Mesendoderm (in vitro differentiated cells): ENCODE measurements at regions not wholly inside any gene's neighbourhood (a gene's known extent, or its start where the extent isn't known, plus 50 kb on each side); places are given as distances from the start of the nearest gene placed in this dataset.

Source experiments
- DNase-seq: peaks from one replicate; pipeline ENCODE4 v3.0.0; 2013
- H2AK5ac ChIP-seq: 2 replicates; pipeline ENCODE4 v1.6.1; 2013; ENCODE audit warnings: low read length, inconsistent platforms
- H2BK120ac ChIP-seq: 2 replicates; pipeline ENCODE4 v1.6.1; 2013; ENCODE audit warnings: low read depth, mild to moderate bottlenecking, low read length, moderate library complexity, mixed read lengths
- H2BK15ac ChIP-seq: replicated peaks from 2 replicates; pipeline ENCODE4 v1.6.1; 2013; ENCODE audit warnings: low read depth, mild to moderate bottlenecking, moderate library complexity
- H2BK5ac ChIP-seq: 2 replicates; pipeline ENCODE4 v1.6.1; 2013; ENCODE audit warnings: low read length, inconsistent platforms
- H3K18ac ChIP-seq: 2 replicates; pipeline ENCODE4 v1.6.1; 2013; ENCODE audit warnings: mild to moderate bottlenecking, low read length, mixed read lengths
- H3K23ac ChIP-seq: one replicate; pipeline ENCODE4 v1.6.1; 2013; ENCODE audit warnings: low read length
- H3K27ac ChIP-seq: 2 replicates; pipeline ENCODE4 v1.5.1; 2013; ENCODE audit warnings: low read depth, mild to moderate bottlenecking, inconsistent platforms, low read length, moderate library complexity
- H3K27me3 ChIP-seq: 2 replicates; pipeline ENCODE4 v1.6.1; 2013; ENCODE audit warnings: low read length, control low read depth, mild to moderate bottlenecking, inconsistent platforms; ENCODE audit not compliant: insufficient read depth, poor library complexity
- H3K36me3 ChIP-seq: 2 replicates; pipeline ENCODE4 v1.6.1; 2013; ENCODE audit warnings: low read length, inconsistent platforms; ENCODE audit not compliant: control insufficient read depth, insufficient read depth
- H3K4ac ChIP-seq: one replicate; pipeline ENCODE4 v1.6.1; 2013; ENCODE audit warnings: low read depth, mild to moderate bottlenecking, low read length, moderate library complexity
- H3K4me1 ChIP-seq: 2 replicates; pipeline ENCODE4 v1.6.1; 2013; ENCODE audit warnings: low read depth, low read length, inconsistent platforms; ENCODE audit not compliant: control insufficient read depth
- H3K4me2 ChIP-seq: 2 replicates; pipeline ENCODE4 v1.6.1; 2013; ENCODE audit warnings: low read length
- H3K4me3 ChIP-seq: 2 replicates; pipeline ENCODE4 v1.5.1; 2013; ENCODE audit warnings: mild to moderate bottlenecking, low read length
- H3K56ac ChIP-seq: one replicate; pipeline ENCODE4 v1.6.1; 2013; ENCODE audit warnings: low read length
- H3K79me1 ChIP-seq: 2 replicates; pipeline ENCODE4 v1.6.1; 2013; ENCODE audit warnings: low read length, inconsistent platforms
- H3K79me2 ChIP-seq: 2 replicates; pipeline ENCODE4 v1.6.1; 2013; ENCODE audit warnings: mild to moderate bottlenecking, low read length; ENCODE audit not compliant: control insufficient read depth, insufficient read depth
- H3K9ac ChIP-seq: 2 replicates; pipeline ENCODE4 v1.6.1; 2013; ENCODE audit warnings: low read length, inconsistent platforms
- H4K5ac ChIP-seq: one replicate; pipeline ENCODE4 v1.6.1; 2013; ENCODE audit warnings: low read length
- H4K8ac ChIP-seq: one replicate; pipeline ENCODE4 v1.6.1; 2013; ENCODE audit warnings: low read depth, mild to moderate bottlenecking, control low read depth, low read length, moderate library complexity
- WGBS: extraction: QIAGEN DNeasy Blood & Tissue Kit; methylation state at CpG from one replicate; pipeline ENCODE4 v1.1.7; 2013; ENCODE audit warnings: low lambda C conversion rate, missing lambda C conversion rate; ENCODE audit not compliant: insufficient coverage; ENCODE audit errors: extremely low coverage; 5-methylcytosine and 5-hydroxymethylcytosine counted together

DNA sequence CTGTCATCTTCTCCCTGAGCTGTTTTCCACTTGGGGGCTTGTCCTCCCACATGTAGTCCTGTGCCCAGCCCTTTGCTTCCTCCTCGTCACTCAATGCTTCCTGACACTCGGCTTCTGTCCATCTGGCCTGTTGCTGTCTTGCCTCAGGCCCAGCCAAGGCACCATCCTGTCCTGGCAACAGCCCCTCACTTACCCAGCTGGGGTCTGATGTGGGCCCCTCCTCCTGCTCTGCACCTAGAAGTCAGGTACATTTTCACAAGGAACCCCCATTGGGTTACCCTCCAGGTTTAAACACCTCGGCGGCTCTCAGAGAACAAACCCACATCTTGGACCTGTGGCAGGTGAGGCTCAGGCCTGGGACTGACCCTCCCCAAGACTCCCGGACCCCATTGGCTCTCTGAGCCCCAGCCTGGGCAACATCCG is 784.8 kb downstream of the TBC1D22A start:
- Histone ChIP-seq H3K79me2 (no peaks in the 10 kb centered on the region), H2BK120ac (no peak overlapping the region), H2BK5ac (no peak overlapping the region), H3K27ac (no peak overlapping the region), H3K56ac (no peak overlapping the region), H2BK15ac (no peak overlapping the region), H4K5ac (no peak overlapping the region), H3K4me3 (no peak overlapping the region), H3K4ac (no peak overlapping the region), H3K79me1 (no peaks in the 10 kb centered on the region), H4K8ac (no peak overlapping the region), H3K27me3 (no peaks in the 10 kb centered on the region), H3K4me1 (no peaks in the 10 kb centered on the region), H3K18ac (no peak overlapping the region), H3K4me2 (no peak overlapping the region), H3K9ac (no peak overlapping the region), H2AK5ac (no peak overlapping the region), H3K36me3 (no peaks in the 10 kb centered on the region), H3K23ac (no peak overlapping the region)
- WGBS, result no CpG with 5 or more reads among the region's 6 CpGs
- DNase-seq, result no peak

DNA sequence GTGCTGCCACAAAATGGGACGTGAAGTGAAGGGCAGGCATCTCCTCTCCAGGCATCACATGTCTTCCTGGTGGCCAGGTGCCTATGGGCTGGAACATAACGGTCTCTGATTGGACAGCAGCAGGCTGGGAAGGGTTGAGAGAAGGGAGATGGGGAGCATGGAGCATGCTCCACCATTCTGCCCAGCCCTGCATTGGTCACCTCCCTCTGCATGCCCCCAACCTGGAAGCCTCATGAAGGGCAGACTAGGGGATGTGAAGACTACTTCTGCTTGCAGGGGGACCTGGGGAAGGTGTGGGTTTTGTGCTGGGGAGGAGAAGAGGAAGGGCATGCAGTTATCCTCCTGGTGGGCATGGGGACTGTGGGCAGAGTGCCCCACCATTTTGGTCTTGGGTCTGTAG is 782.2 kb downstream of the TBC1D22A start:
- Histone ChIP-seq H2AK5ac (no peak overlapping the region), H2BK5ac (no peak overlapping the region), H4K5ac (no peak overlapping the region), H3K4ac (no peak overlapping the region), H3K56ac (no peak overlapping the region), H2BK120ac (no peak overlapping the region), H3K27ac (no peak overlapping the region), H3K79me2 (no peaks in the 10 kb centered on the region), H3K23ac (no peak overlapping the region), H3K4me1 (no peaks in the 10 kb centered on the region), H3K36me3 (no peaks in the 10 kb centered on the region), H3K79me1 (no peaks in the 10 kb centered on the region), H3K4me2 (no peak overlapping the region), H2BK15ac (no peak overlapping the region), H3K18ac (no peak overlapping the region), H3K9ac (no peak overlapping the region), H4K8ac (no peak overlapping the region), H3K27me3 (no peaks in the 10 kb centered on the region), H3K4me3 (no peak overlapping the region)
- DNase-seq, result no peak
- no CpG with 5 or more reads among the region's 2 CpGs for WGBS

DNA sequence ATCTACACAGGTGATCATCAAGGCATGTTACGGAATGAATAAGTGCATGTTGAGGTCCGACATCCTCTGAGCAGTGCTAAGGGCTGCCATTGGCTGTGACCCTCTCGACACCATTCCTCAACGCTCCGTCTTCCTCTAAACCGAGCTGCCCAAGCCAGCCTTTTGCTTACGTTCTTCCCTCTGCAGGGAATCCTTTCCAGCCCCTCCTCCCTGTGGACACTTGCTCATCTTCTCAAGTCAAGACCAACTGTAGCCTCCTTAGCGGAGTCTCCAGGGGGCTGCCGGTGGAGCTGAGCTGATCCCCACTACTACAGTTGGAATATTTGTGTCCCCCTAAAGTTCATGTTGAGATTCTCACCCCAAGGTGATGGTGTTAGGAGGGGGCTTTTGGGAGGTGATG is 781.0 kb downstream of the TBC1D22A start:
- no peaks in the 10 kb centered on the region for H3K36me3 ChIP-seq
- no peak for DNase-seq
- no peak overlapping the region for H4K5ac ChIP-seq
- H2BK15ac ChIP-seq, result no peak overlapping the region
- no peaks in the 10 kb centered on the region for H3K4me1 ChIP-seq
- no peak overlapping the region for H3K4me3 ChIP-seq
- no peak overlapping the region for H3K56ac ChIP-seq
- H3K27ac ChIP-seq, result no peak overlapping the region
- no peak overlapping the region for H4K8ac ChIP-seq
- no peaks in the 10 kb centered on the region for H3K79me1 ChIP-seq
- H3K23ac ChIP-seq, result no peak overlapping the region
- no peaks in the 10 kb centered on the region for H3K79me2 ChIP-seq
- no CpG with 5 or more reads among the region's 9 CpGs for WGBS
- H3K9ac ChIP-seq, result no peak overlapping the region
- no peak overlapping the region for H3K4me2 ChIP-seq
- H2BK120ac ChIP-seq, result no peak overlapping the region
- no peak overlapping the region for H3K18ac ChIP-seq
- H2BK5ac ChIP-seq, result no peak overlapping the region
- no peak overlapping the region for H3K4ac ChIP-seq
- no peaks in the 10 kb centered on the region for H3K27me3 ChIP-seq
- H2AK5ac ChIP-seq, result no peak overlapping the region

DNA sequence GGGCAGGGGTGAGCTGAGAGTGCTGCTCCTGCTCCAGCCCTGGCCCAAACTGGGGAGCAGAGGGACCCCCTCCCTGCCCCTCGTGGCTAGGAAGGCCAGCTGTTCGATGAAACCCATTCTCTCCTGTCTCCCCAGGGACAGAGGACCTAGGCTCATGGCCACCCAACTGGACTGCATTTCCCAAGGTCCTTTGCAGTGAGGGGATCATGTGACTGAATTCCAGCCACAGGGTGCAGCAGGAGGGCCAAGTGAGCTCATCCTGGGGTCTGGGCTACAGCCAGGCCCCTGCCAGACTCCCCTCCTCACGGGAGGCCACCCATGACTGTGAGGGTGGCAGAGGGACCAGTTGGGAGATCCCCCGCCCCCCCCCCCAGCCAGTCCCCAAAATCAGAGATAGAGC is 777.6 kb downstream of the TBC1D22A start:
- no CpG with 5 or more reads among the region's 4 CpGs for WGBS
- no peak overlapping the region for H3K4me2 ChIP-seq
- no peak overlapping the region for H3K27ac ChIP-seq
- H3K9ac ChIP-seq, result no peak overlapping the region
- no peaks in the 10 kb centered on the region for H3K4me1 ChIP-seq
- DNase-seq, result no peak
- H2BK15ac ChIP-seq, result no peak overlapping the region
- no peaks in the 10 kb centered on the region for H3K27me3 ChIP-seq
- H2AK5ac ChIP-seq, result no peak overlapping the region
- no peaks in the 10 kb centered on the region for H3K79me1 ChIP-seq
- no peaks in the 10 kb centered on the region for H3K79me2 ChIP-seq
- H3K36me3 ChIP-seq, result no peaks in the 10 kb centered on the region
- no peak overlapping the region for H3K4me3 ChIP-seq
- no peak overlapping the region for H4K5ac ChIP-seq
- H2BK5ac ChIP-seq, result no peak overlapping the region
- H3K4ac ChIP-seq, result no peak overlapping the region
- no peak overlapping the region for H3K56ac ChIP-seq
- H3K18ac ChIP-seq, result no peak overlapping the region
- no peak overlapping the region for H3K23ac ChIP-seq
- H2BK120ac ChIP-seq, result no peak overlapping the region
- no peak overlapping the region for H4K8ac ChIP-seq

DNA sequence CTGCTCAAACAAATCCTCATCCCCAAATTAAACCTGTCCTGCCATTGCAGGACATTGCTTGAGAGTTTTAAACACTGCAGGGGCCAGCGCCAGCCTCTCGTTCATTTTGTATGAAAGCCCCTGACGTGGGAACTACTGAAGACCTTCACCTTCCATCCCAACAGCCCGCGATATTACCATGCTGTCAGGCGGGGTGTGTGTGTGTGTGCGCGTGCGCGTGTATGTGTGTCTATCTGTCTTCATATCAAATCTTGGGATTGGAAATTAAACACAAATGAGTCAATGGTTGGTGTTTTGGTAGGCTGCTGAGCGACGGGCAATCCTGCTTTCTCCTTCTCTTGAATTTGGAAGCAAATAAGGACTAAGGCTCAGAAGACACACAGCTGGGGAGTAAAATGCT is 776.9 kb downstream of the TBC1D22A start:
- Histone ChIP-seq H4K5ac (no peak overlapping the region), H3K27ac (no peak overlapping the region), H3K4ac (no peak overlapping the region), H3K18ac (no peak overlapping the region), H3K23ac (no peak overlapping the region), H2BK15ac (no peak overlapping the region), H3K36me3 (no peaks in the 10 kb centered on the region), H3K9ac (no peak overlapping the region), H4K8ac (no peak overlapping the region), H3K79me2 (no peaks in the 10 kb centered on the region), H3K4me2 (no peak overlapping the region), H3K79me1 (no peaks in the 10 kb centered on the region), H2AK5ac (no peak overlapping the region), H3K27me3 (no peaks in the 10 kb centered on the region), H3K56ac (no peak overlapping the region), H3K4me3 (no peak overlapping the region), H3K4me1 (no peaks in the 10 kb centered on the region), H2BK5ac (no peak overlapping the region), H2BK120ac (no peak overlapping the region)
- no peak for DNase-seq
- no CpG with 5 or more reads among the region's 12 CpGs for WGBS

DNA sequence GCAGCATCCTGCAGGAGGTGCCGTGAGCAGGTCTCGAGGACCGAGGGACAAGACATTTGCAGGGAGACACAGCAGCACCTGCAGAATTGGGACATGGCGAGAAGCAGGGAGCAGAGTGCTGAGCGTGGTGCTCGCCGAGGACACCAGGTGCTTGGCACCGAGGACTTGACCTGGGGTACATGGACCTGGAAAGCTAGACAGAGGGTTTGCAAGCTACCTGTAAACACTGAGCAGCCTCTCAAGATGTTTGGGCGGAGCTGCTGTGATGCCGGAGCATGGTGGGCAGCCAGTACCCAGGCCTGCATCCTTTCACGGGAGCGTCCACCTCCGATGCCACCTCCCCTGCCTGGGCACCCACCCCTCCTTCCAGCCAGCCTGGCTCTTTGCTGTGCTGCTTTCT is 773.2 kb downstream of the TBC1D22A start:
- no peak overlapping the region for H3K4me2 ChIP-seq
- no peak overlapping the region for H2BK120ac ChIP-seq
- WGBS, result no CpG with 5 or more reads among the region's 13 CpGs
- H2AK5ac ChIP-seq, result no peak overlapping the region
- H2BK15ac ChIP-seq, result no peak overlapping the region
- H3K27me3 ChIP-seq, result no peaks in the 10 kb centered on the region
- H3K9ac ChIP-seq, result no peak overlapping the region
- H3K56ac ChIP-seq, result no peak overlapping the region
- H3K36me3 ChIP-seq, result no peaks in the 10 kb centered on the region
- H3K27ac ChIP-seq, result no peak overlapping the region
- H3K79me2 ChIP-seq, result no peaks in the 10 kb centered on the region
- H2BK5ac ChIP-seq, result no peak overlapping the region
- H3K23ac ChIP-seq, result no peak overlapping the region
- no peak overlapping the region for H3K18ac ChIP-seq
- DNase-seq, result no peak
- no peak overlapping the region for H4K8ac ChIP-seq
- H4K5ac ChIP-seq, result no peak overlapping the region
- H3K79me1 ChIP-seq, result no peaks in the 10 kb centered on the region
- H3K4me1 ChIP-seq, result no peaks in the 10 kb centered on the region
- H3K4me3 ChIP-seq, result no peak overlapping the region
- H3K4ac ChIP-seq, result no peak overlapping the region
